Lower lobe of right lung (tissue), 2 donors: ENCODE measurements at regions not wholly inside any gene's neighbourhood (a gene's known extent, or its start where the extent isn't known, plus 50 kb on each side); places are given as distances from the start of the nearest gene placed in this dataset.

Experiments used
- ATAC-seq, 2 donors: fragments of 200-7000 bp; cut with Tn5 transposase; one replicate each; pipeline ENCODE4 v1.9.1; 2020 to 2022; ENCODE audit warnings: mild to moderate bottlenecking in 2 of 2, moderate library complexity in 2 of 2
- DNase-seq: peaks from one replicate; pipeline ENCODE4 v3.0.0-alpha.2; 2020
- H3K27ac ChIP-seq: fragments of 200-600 bp; one replicate; pipeline ENCODE4 v1.8.0; 2022
- H3K27me3 ChIP-seq: fragments of 200-600 bp; one replicate; pipeline ENCODE4 v1.8.0; 2022; ENCODE audit warnings: low read depth
- H3K36me3 ChIP-seq: fragments of 200-600 bp; one replicate; pipeline ENCODE4 v1.8.0; 2022; ENCODE audit warnings: mild to moderate bottlenecking
- H3K4me1 ChIP-seq: fragments of 200-600 bp; one replicate; pipeline ENCODE4 v1.8.0; 2022
- H3K4me3 ChIP-seq: fragments of 200-600 bp; one replicate; pipeline ENCODE4 v1.8.0; 2022; ENCODE audit warnings: mild to moderate bottlenecking
- H3K9me3 ChIP-seq: fragments of 200-600 bp; one replicate; pipeline ENCODE4 v1.8.0; 2022
- intact Hi-C: fragments of 100-400 bp; cut with DNase I; formaldehyde crosslinking; loops from one replicate; pipeline ENCODE4 v1.11.0; 2022
- TF ChIP-seq, protein P1 (sequence below): fragments of 200-600 bp; IDR thresholded peaks from one replicate; pipeline ENCODE4 v1.8.0; 2022; ENCODE audit warnings: antibody characterized with exemption, mild to moderate bottlenecking
- donor health status: DM: no; HTN: yes; CAD: no; lungs with severe emphysema.

- Histone ChIP-seq H3K27me3 (no peaks in the 10 kb centered on the region), H3K9me3 (no peaks in the 10 kb centered on the region), H3K27ac (no peak overlapping the region), H3K4me3 (no peak overlapping the region), H3K36me3 (no peaks in the 10 kb centered on the region), H3K4me1 (peaks cover 4% of the 10 kb centered on the region)
- intact Hi-C loops: no loop called here
- TF ChIP-seq, protein P1, sequence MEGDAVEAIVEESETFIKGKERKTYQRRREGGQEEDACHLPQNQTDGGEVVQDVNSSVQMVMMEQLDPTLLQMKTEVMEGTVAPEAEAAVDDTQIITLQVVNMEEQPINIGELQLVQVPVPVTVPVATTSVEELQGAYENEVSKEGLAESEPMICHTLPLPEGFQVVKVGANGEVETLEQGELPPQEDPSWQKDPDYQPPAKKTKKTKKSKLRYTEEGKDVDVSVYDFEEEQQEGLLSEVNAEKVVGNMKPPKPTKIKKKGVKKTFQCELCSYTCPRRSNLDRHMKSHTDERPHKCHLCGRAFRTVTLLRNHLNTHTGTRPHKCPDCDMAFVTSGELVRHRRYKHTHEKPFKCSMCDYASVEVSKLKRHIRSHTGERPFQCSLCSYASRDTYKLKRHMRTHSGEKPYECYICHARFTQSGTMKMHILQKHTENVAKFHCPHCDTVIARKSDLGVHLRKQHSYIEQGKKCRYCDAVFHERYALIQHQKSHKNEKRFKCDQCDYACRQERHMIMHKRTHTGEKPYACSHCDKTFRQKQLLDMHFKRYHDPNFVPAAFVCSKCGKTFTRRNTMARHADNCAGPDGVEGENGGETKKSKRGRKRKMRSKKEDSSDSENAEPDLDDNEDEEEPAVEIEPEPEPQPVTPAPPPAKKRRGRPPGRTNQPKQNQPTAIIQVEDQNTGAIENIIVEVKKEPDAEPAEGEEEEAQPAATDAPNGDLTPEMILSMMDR: no peak
- ATAC-seq (peak; percentile 36 to 79), DNase-seq (no peak)
Observed at GRCh38 chr7:27339478-27339877, 96.9 kb downstream of the EVX1 start.

DNA sequence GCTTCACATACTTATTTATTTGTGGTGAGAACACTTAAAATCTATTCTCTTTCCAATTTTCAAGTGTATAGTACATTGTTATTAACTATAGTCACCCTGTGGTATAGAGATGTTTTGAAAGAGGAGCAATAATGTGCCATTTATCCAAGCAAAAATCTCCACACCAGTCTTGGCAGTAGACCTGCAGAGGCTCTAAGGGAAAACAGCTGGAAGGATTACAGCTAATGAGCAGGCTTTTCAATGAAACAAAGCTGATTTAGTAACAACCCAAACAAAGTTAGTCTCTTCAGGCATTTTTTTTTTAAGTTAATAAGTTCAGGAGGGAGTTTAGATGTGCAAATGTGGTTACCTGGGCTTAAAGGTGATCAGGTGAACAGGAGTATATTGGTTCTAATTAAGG, 101.9 kb downstream of the EVX1 start:
- DNase-seq: no peak
- TF ChIP-seq, protein P1: no peak

GRCh38 chr7:27345164-27345887, 102.7 kb downstream of the EVX1 start:
- no peak for DNase-seq
- Histone ChIP-seq H3K4me3 (no peak overlapping the region), H3K9me3 (no peaks in the 10 kb centered on the region), H3K4me1 (no peaks in the 10 kb centered on the region), H3K27ac (no peak overlapping the region), H3K36me3 (no peaks in the 10 kb centered on the region), H3K27me3 (no peaks in the 10 kb centered on the region)
- intact Hi-C loops: no loop called here
- ATAC-seq: no peak
- TF ChIP-seq, protein P1: no peak

More for the DNA sequence above, 101.9 kb downstream of the EVX1 start:
- H3K4me1 ChIP-seq: peaks cover 4% of the 10 kb centered on the region
- intact Hi-C loops: no loop called here
- H3K9me3 ChIP-seq: no peaks in the 10 kb centered on the region
- no peak overlapping the region for H3K4me3 ChIP-seq
- no peak for ATAC-seq
- H3K27me3 ChIP-seq: no peaks in the 10 kb centered on the region
- H3K27ac ChIP-seq: no peak overlapping the region
- no peaks in the 10 kb centered on the region for H3K36me3 ChIP-seq

- ATAC-seq (peak in 1 of 2 donors; percentile 75), DNase-seq (no peak)
- Histone ChIP-seq H3K9me3 (no peaks in the 10 kb centered on the region), H3K4me1 (no peaks in the 10 kb centered on the region), H3K27ac (no peak overlapping the region), H3K36me3 (no peaks in the 10 kb centered on the region), H3K4me3 (no peak overlapping the region), H3K27me3 (no peaks in the 10 kb centered on the region)
- TF ChIP-seq, protein P1: no peak
- intact Hi-C loops: no loop called here
Observed at GRCh38 chr7:27345997-27346396, 103.4 kb downstream of the EVX1 start.

- Histone ChIP-seq H3K27ac (no peak overlapping the region), H3K9me3 (no peaks in the 10 kb centered on the region), H3K4me3 (no peak overlapping the region), H3K36me3 (no peaks in the 10 kb centered on the region), H3K4me1 (no peaks in the 10 kb centered on the region), H3K27me3 (no peaks in the 10 kb centered on the region)
- TF ChIP-seq, protein P1: no peak
- intact Hi-C loops: no loop called here
- DNase-seq (no peak), ATAC-seq (peak; percentile 86 to 94)
Observed at GRCh38 chr7:27346531-27347275, 104.1 kb downstream of the EVX1 start.
